Fibroblast of the aortic adventitia (primary cell): ENCODE measurements at regions not wholly inside any gene's neighbourhood (a gene's known extent, or its start where the extent isn't known, plus 50 kb on each side); places are given as distances from the start of the nearest gene placed in this dataset.

ENCODE experiments used
- DNase-seq: peaks from one replicate; pipeline ENCODE4 v3.0.0-alpha.2; 2010; ENCODE audit warnings: low read depth
- H3K4me3 ChIP-seq: 2 replicates; pipeline ENCODE4 v1.5.1; 2011; ENCODE audit warnings: low read depth, mild to moderate bottlenecking, control low read depth, low read length, moderate library complexity
- CTCF ChIP-seq: IDR thresholded peaks from 2 replicates; pipeline ENCODE4 v1.5.1; 2011; ENCODE audit warnings: mild to moderate bottlenecking, low read length, control low read depth, inconsistent platforms; ENCODE audit not compliant: insufficient read depth

- no peak overlapping the region for H3K4me3 ChIP-seq
- no peak for TF ChIP-seq CTCF
- DNase-seq, result no peak
Measured at GRCh38 chr7:50151661-50152060, 58.6 kb upstream of the ZPBP start.

DNA sequence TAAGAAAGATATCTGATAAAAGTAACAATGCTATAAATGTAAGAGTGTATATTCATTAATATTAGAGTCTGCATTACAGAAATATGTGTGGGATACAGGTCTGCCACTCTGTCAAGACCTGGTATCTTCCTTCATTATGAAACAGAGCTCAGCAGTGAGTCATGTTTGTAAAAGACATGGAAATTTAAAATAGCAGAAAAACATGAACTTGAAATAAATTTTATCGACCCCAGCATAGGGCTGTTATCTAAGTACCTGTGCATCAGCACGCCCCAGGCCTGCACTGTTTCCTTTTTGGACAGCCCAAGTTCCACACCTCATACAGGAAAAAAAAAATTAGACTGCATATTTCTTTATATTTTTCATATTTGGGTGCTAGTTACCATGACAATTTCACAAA lies 58.0 kb upstream of the ZPBP start:
- DNase-seq, result no peak
- no peak overlapping the region for H3K4me3 ChIP-seq
- no peak for TF ChIP-seq CTCF

- no peak for TF ChIP-seq CTCF
Measured at GRCh38 chr7:50149369-50149768, 56.3 kb upstream of the ZPBP start.

GRCh38 chr7:50147951-50148808 lies 55.1 kb upstream of the ZPBP start:
- DNase-seq, result no peak
- no peak for TF ChIP-seq CTCF
- no peak overlapping the region for H3K4me3 ChIP-seq

More at GRCh38 chr7:50149369-50149768, 56.3 kb upstream of the ZPBP start:
- no peak overlapping the region for H3K4me3 ChIP-seq
- no peak for DNase-seq

DNA sequence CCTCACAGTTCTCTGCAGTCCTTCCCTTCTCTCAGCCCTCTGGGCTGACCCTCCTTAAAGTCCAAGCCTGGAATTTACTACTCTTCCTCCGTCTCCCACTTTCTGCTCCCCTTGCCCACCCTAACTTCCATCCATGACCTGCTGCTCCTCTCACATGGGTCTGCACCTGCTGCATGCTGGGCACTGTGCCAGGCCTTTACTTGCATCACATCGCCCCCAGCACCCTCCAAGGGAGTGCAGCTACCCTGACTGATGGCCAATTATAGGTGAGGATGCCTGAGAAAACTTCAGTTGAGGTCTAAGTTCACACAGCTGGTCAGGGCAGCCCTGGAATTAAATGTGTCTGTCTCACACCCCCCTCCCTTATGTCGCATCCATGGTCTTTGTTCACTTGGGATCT lies 53.6 kb upstream of the ZPBP start:
- H3K4me3 ChIP-seq, result no peak overlapping the region
- no peak for DNase-seq
- no peak for TF ChIP-seq CTCF

GRCh38 chr7:50145801-50146338 lies 52.8 kb upstream of the ZPBP start:
- no peak for TF ChIP-seq CTCF
- no peak for DNase-seq
- no peak overlapping the region for H3K4me3 ChIP-seq
